ENCODE measurements at regions not wholly inside any gene's neighbourhood (a gene's known extent, or its start where the extent isn't known, plus 50 kb on each side); places are given as distances from the start of the nearest gene placed in this dataset.

DNA sequence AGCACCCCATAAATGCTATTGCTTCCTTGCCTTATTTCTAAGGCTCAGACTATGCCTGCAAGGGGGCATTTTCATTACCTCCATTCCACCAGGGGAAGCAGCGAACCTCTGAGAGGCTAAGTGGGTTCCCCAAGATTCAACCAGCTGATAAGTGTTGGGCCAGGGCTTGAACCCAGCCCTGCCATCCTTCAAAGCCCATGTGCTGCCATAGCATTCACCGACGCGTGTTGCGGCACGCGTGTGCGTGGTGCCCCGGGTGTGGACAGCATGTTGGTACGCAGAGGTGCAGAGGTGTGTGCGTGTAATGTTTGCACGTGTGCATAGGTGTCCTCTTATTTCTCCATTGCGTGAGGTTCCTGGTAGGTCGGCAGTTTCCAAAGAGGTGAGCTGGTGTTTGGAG is 66.0 kb upstream of the PPARA start:
- Histone ChIP-seq H3K4me2 (ENCODE audit: low read depth, low read length) (no peak overlapping the region), H2BK20ac (ENCODE audit: low read depth, low read length) (no peak overlapping the region), H3K36me3 (ENCODE audit: control insufficient read depth, insufficient read depth, low read length) (peaks cover 37% of the 10 kb centered on the region), H3K18ac (ENCODE audit: low read depth, low read length) (no peak overlapping the region), H3K56ac (ENCODE audit: extremely low read depth, insufficient read depth, low read length) (no peak overlapping the region), H2AK9ac (replicated peaks; ENCODE audit: low read depth, low read length, poor library complexity) (no peak overlapping the region), H3K4me3 (ENCODE audit: insufficient read depth, low read depth, low read length) (no peak overlapping the region), H3K9me1 (ENCODE audit: insufficient read depth, low read length) (peaks cover 20% of the 10 kb centered on the region), H4K5ac (ENCODE audit: low read depth, low read length) (no peak overlapping the region), H3K4ac (ENCODE audit: low read depth, low read length) (0 out of 2 replicates have a peak overlapping the region, but pooled peaks have one; percentile 17), H3K27ac (ENCODE audit: insufficient read depth, low read length) (no peak overlapping the region), H2BK5ac (ENCODE audit: low read depth, low read length, poor library complexity, severe bottlenecking) (no peak overlapping the region), H3K4me1 (ENCODE audit: control insufficient read depth, insufficient read depth, low read length) (peaks cover 51% of the 10 kb centered on the region), H3K14ac (replicated peaks; ENCODE audit: low read depth, low read length) (no peak overlapping the region), H3K9me3 (ENCODE audit: control insufficient read depth, insufficient read depth, low read length) (no peaks in the 10 kb centered on the region), H3K79me1 (ENCODE audit: low read depth in 1 of 2, low read length in 2 of 2) (peaks cover 5 to 64% of the 10 kb centered on the region in 2 experiments; a peak in 3 of 4 replicates), H2BK120ac (ENCODE audit: low read depth, low read length) (no peak overlapping the region), H2BK15ac (ENCODE audit: low read depth, low read length) (no peak overlapping the region), H4K20me1 (ENCODE audit: insufficient read depth, low read length) (peaks cover 44% of the 10 kb centered on the region), H4K91ac (ENCODE audit: insufficient read depth, low read depth, low read length) (no peak overlapping the region), H4K8ac (ENCODE audit: low read depth in 2 of 2, low read length in 2 of 2) (no peak overlapping the region), H3K27me3 (ENCODE audit: control insufficient read depth, insufficient read depth, low read length) (no peaks in the 10 kb centered on the region), H2AK5ac (ENCODE audit: low read depth, low read length) (peak overlapping the region; percentile 49), H3K9ac (ENCODE audit: low read depth, low read length) (no peak overlapping the region), H3K23ac (ENCODE audit: low read depth, low read length) (no peak overlapping the region), H2AFZ (replicated peaks; ENCODE audit: low read length, poor library complexity) (peak overlapping the region; percentile 34)
- ATAC-seq (ENCODE audit: low read depth) (no peak), DNase-seq (no peak)
- dilution Hi-C loops (cut with HindIII; ENCODE audit: low sequenced_read_pairs, unreplicated experiment) = no loop called here
- no TSS peak for BruUV-seq (replicated peaks)
- TF ChIP-seq MAZ (IDR thresholded peaks at IDR 0.05; ENCODE audit: borderline replicate concordance, low read depth, low read length) = no peak
- TF ChIP-seq, protein P1, sequence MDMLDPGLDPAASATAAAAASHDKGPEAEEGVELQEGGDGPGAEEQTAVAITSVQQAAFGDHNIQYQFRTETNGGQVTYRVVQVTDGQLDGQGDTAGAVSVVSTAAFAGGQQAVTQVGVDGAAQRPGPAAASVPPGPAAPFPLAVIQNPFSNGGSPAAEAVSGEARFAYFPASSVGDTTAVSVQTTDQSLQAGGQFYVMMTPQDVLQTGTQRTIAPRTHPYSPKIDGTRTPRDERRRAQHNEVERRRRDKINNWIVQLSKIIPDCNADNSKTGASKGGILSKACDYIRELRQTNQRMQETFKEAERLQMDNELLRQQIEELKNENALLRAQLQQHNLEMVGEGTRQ (IDR thresholded peaks at IDR 0.05; ENCODE audit: low read depth, low read length) = no peak
- no peak for TF ChIP-seq MAFK (IDR thresholded peaks at IDR 0.05; ENCODE audit: low read depth, low read length)
- no peak for TF ChIP-seq CEBPB (IDR thresholded peaks at IDR 0.05; ENCODE audit: low read depth, low read length)
- TF ChIP-seq SMC3 (IDR thresholded peaks at IDR 0.05; ENCODE audit: low read depth, low read length) = no peak
- TF ChIP-seq CHD1 (IDR thresholded peaks at IDR 0.05; ENCODE audit: low read depth, low read length) = no peak
- TF ChIP-seq POLR2A (IDR thresholded peaks at IDR 0.05; ENCODE audit: low read depth, low read length) = no peak
- no peak for TF ChIP-seq FOS (IDR thresholded peaks at IDR 0.05; ENCODE audit: low read depth, low read length)
- no peak for TF ChIP-seq BHLHE40 (IDR thresholded peaks at IDR 0.05; ENCODE audit: low read depth, low read length)
- TF ChIP-seq, protein P2, sequence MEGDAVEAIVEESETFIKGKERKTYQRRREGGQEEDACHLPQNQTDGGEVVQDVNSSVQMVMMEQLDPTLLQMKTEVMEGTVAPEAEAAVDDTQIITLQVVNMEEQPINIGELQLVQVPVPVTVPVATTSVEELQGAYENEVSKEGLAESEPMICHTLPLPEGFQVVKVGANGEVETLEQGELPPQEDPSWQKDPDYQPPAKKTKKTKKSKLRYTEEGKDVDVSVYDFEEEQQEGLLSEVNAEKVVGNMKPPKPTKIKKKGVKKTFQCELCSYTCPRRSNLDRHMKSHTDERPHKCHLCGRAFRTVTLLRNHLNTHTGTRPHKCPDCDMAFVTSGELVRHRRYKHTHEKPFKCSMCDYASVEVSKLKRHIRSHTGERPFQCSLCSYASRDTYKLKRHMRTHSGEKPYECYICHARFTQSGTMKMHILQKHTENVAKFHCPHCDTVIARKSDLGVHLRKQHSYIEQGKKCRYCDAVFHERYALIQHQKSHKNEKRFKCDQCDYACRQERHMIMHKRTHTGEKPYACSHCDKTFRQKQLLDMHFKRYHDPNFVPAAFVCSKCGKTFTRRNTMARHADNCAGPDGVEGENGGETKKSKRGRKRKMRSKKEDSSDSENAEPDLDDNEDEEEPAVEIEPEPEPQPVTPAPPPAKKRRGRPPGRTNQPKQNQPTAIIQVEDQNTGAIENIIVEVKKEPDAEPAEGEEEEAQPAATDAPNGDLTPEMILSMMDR (conservative IDR thresholded peaks at IDR 0.05; ENCODE audit: low read depth, low read length) = no peak
- TF ChIP-seq RAD21 (IDR thresholded peaks at IDR 0.05; ENCODE audit: low read length) = no peak
- TF ChIP-seq RCOR1 (IDR thresholded peaks at IDR 0.05; ENCODE audit: insufficient replicate concordance, low read length) = no peak
- TF ChIP-seq NFE2L2 (IDR thresholded peaks at IDR 0.05; ENCODE audit: low read depth, low read length) = no peak
- TF ChIP-seq ELK1 (IDR thresholded peaks at IDR 0.05; ENCODE audit: borderline replicate concordance, low read depth, low read length) = no peak
- TF ChIP-seq RFX5 (IDR thresholded peaks at IDR 0.05; ENCODE audit: low read depth, low read length) = no peak
- TF ChIP-seq MXI1 (IDR thresholded peaks at IDR 0.05; ENCODE audit: borderline replicate concordance, low read depth, low read length) = no peak
- intact Hi-C loops (cut with micrococcal nuclease) = no loop called here
- POLR2A ChIA-PET (ENCODE audit: unreplicated experiment) = no interaction called here
- in situ Hi-C loops (cut with MboI; ENCODE audit: low sequenced_read_pairs) = no loop called here
- 97% methylated on average over 12 of the region's 14 CpGs; no CpG with 5 or more reads in 1 of the 2 experiments for WGBS, 2 experiments (ENCODE audit: extremely low coverage in 2 of 2, insufficient read length in 1 of 2)
- CTCF ChIA-PET = no interaction called here

Measured in IMR-90 (cell line).